ENCODE measurements at regions not wholly inside any gene's neighbourhood (a gene's known extent, or its start where the extent isn't known, plus 50 kb on each side); places are given as distances from the start of the nearest gene placed in this dataset.
"Not testable (repeated sequence)": the region's sequence is repeated elsewhere in the genome, so short reads cannot be mapped to it uniquely, and the experiment has no call there.

GRCh38 chr4:13678186-13678924 lies 50.8 kb upstream of the BOD1L1 start:
- H3K36me3 ChIP-seq, result no peaks in the 10 kb centered on the region
- DNase-seq, result peak; percentile 24
- no peaks in the 10 kb centered on the region for H3K27me3 ChIP-seq
- peaks cover 5% of the 10 kb centered on the region; the same call in 1 of the 2 replicates for H3K9me3 ChIP-seq
- no peak overlapping the region for H3K4me3 ChIP-seq

GRCh38 chr4:13681570-13681969 lies 54.0 kb upstream of the BOD1L1 start:
- no peak overlapping the region for H3K4me3 ChIP-seq
- peaks cover 5% of the 10 kb centered on the region for H3K9me3 ChIP-seq
- no peak for DNase-seq
- no peaks in the 10 kb centered on the region for H3K27me3 ChIP-seq
- H3K36me3 ChIP-seq, result no peaks in the 10 kb centered on the region

GRCh38 chr4:13694256-13694655 lies 66.7 kb upstream of the BOD1L1 start:
- no peaks in the 10 kb centered on the region; the same call in 1 of the 2 replicates for H3K9me3 ChIP-seq
- no peak overlapping the region for H3K4me3 ChIP-seq
- H3K27me3 ChIP-seq, result no peaks in the 10 kb centered on the region
- H3K36me3 ChIP-seq, result no peaks in the 10 kb centered on the region
- DNase-seq, result no peak

- Histone ChIP-seq H3K4me3 (no peak overlapping the region), H3K27me3 (no peaks in the 10 kb centered on the region), H3K9me3 (no peaks in the 10 kb centered on the region), H3K36me3 (no peaks in the 10 kb centered on the region)
- DNase-seq, result no peak
These were observed 70.8 kb upstream of the BOD1L1 start for GRCh38 chr4:13698296-13698695.

GRCh38 chr4:13700021-13700857 lies 72.7 kb upstream of the BOD1L1 start:
- Histone ChIP-seq H3K4me3 (no peak overlapping the region), H3K36me3 (no peaks in the 10 kb centered on the region), H3K27me3 (no peaks in the 10 kb centered on the region), H3K9me3 (no peaks in the 10 kb centered on the region)
- DNase-seq, result peak; percentile 51

GRCh38 chr4:13700858-13701140 lies 73.3 kb upstream of the BOD1L1 start:
- DNase-seq, result peak; percentile 2
- H3K27me3 ChIP-seq, H3K36me3 ChIP-seq, H3K9me3 ChIP-seq, H3K4me3 ChIP-seq: not testable (repeated sequence)

GRCh38 chr4:13701937-13702446 lies 74.5 kb upstream of the BOD1L1 start:
- H3K4me3 ChIP-seq, result no peak overlapping the region

GRCh38 chr4:13703096-13703495 lies 75.6 kb upstream of the BOD1L1 start:
- Histone ChIP-seq H3K9me3 (no peaks in the 10 kb centered on the region), H3K27me3 (no peaks in the 10 kb centered on the region), H3K4me3 (no peak overlapping the region), H3K36me3 (no peaks in the 10 kb centered on the region)
- DNase-seq, result no peak

More at GRCh38 chr4:13701937-13702446, 74.5 kb upstream of the BOD1L1 start:
- no peaks in the 10 kb centered on the region for H3K27me3 ChIP-seq
- no peaks in the 10 kb centered on the region for H3K9me3 ChIP-seq
- no peaks in the 10 kb centered on the region for H3K36me3 ChIP-seq
- DNase-seq, result peak; percentile 30

GRCh38 chr4:13704035-13704434 lies 76.5 kb upstream of the BOD1L1 start:
- H3K4me3 ChIP-seq, result no peak overlapping the region
- H3K36me3 ChIP-seq, result no peaks in the 10 kb centered on the region
- no peak for DNase-seq
- no peaks in the 10 kb centered on the region for H3K9me3 ChIP-seq
- H3K27me3 ChIP-seq, result no peaks in the 10 kb centered on the region

- no peaks in the 10 kb centered on the region for H3K9me3 ChIP-seq
- H3K27me3 ChIP-seq, result no peaks in the 10 kb centered on the region
- H3K4me3 ChIP-seq, result no peak overlapping the region
- no peak for DNase-seq
- no peaks in the 10 kb centered on the region for H3K36me3 ChIP-seq
These were observed 77.2 kb upstream of the BOD1L1 start for GRCh38 chr4:13704761-13705160.

GRCh38 chr4:13705521-13706041 lies 78.1 kb upstream of the BOD1L1 start:
- peak; percentile 3 for DNase-seq
- H3K27me3 ChIP-seq, result no peaks in the 10 kb centered on the region
- no peaks in the 10 kb centered on the region for H3K36me3 ChIP-seq
- no peak overlapping the region for H3K4me3 ChIP-seq
- H3K9me3 ChIP-seq, result no peaks in the 10 kb centered on the region

- no peak for DNase-seq
- Histone ChIP-seq H3K27me3 (no peaks in the 10 kb centered on the region), H3K4me3 (no peak overlapping the region), H3K9me3 (no peaks in the 10 kb centered on the region), H3K36me3 (no peaks in the 10 kb centered on the region)
These were observed 78.6 kb upstream of the BOD1L1 start for GRCh38 chr4:13706120-13706519.

- Histone ChIP-seq H3K36me3 (no peaks in the 10 kb centered on the region), H3K4me3 (no peak overlapping the region), H3K27me3 (no peaks in the 10 kb centered on the region), H3K9me3 (no peaks in the 10 kb centered on the region)
- no peak for DNase-seq
These were observed 79.2 kb upstream of the BOD1L1 start for GRCh38 chr4:13706716-13707115.

- DNase-seq, result no peak
- H3K27me3 ChIP-seq, result no peaks in the 10 kb centered on the region
- no peaks in the 10 kb centered on the region for H3K36me3 ChIP-seq
- no peaks in the 10 kb centered on the region for H3K9me3 ChIP-seq
- no peak overlapping the region for H3K4me3 ChIP-seq
These were observed 82.8 kb upstream of the BOD1L1 start for GRCh38 chr4:13710246-13710885.

- Histone ChIP-seq H3K9me3 (no peaks in the 10 kb centered on the region), H3K27me3 (no peaks in the 10 kb centered on the region), H3K36me3 (no peaks in the 10 kb centered on the region), H3K4me3 (no peak overlapping the region)
- DNase-seq, result no peak
These were observed 83.8 kb upstream of the BOD1L1 start for GRCh38 chr4:13711233-13711785.

- DNase-seq, result no peak
- Histone ChIP-seq H3K4me3 (no peak overlapping the region), H3K27me3 (no peaks in the 10 kb centered on the region), H3K9me3 (no peaks in the 10 kb centered on the region), H3K36me3 (no peaks in the 10 kb centered on the region)
These were observed 94.4 kb upstream of the BOD1L1 start for GRCh38 chr4:13721894-13722293.

GRCh38 chr4:13722649-13723048 lies 95.1 kb upstream of the BOD1L1 start:
- Histone ChIP-seq H3K27me3 (no peaks in the 10 kb centered on the region), H3K36me3 (no peaks in the 10 kb centered on the region), H3K9me3 (no peaks in the 10 kb centered on the region), H3K4me3 (no peak overlapping the region)
- DNase-seq, result no peak
